ENCODE measurements at regions not wholly inside any gene's neighbourhood (a gene's known extent, or its start where the extent isn't known, plus 50 kb on each side); places are given as distances from the start of the nearest gene placed in this dataset.
"Not testable (repeated sequence)": the region's sequence is repeated elsewhere in the genome, so short reads cannot be mapped to it uniquely, and the experiment has no call there.

DNA sequence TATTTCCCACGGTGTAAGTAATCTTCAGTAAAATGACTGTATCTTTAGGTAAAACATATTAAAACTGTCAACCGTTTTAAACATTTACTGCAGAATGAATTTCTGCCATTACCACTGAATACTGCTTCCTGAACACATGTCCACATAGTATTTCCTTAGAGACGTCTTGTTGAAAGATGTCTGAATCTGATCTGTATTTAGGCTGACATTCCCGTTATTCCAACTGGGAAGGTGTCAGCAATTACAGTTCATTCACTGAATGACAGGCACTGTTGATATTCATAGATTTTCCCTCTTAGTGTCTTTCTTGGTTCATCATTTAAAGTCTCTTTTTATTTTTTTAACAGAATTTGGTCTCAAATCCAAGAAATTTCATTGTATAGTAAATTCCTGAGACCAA is 544.5 kb upstream of the CHD1 start:
- H3K9me3 ChIP-seq (ENCODE audit: control insufficient read depth, low read depth, low read length); H3K4me1 ChIP-seq (ENCODE audit: control insufficient read depth, low read depth, low read length); H3K9ac ChIP-seq (ENCODE audit: low read length); H3K36me3 ChIP-seq (ENCODE audit: control insufficient read depth, low read depth, low read length); H3K27me3 ChIP-seq (ENCODE audit: control insufficient read depth, insufficient read depth, low read length); H3K27ac ChIP-seq (ENCODE audit: low read length); H3K4me3 ChIP-seq (ENCODE audit: low read length): not testable (repeated sequence)

DNA sequence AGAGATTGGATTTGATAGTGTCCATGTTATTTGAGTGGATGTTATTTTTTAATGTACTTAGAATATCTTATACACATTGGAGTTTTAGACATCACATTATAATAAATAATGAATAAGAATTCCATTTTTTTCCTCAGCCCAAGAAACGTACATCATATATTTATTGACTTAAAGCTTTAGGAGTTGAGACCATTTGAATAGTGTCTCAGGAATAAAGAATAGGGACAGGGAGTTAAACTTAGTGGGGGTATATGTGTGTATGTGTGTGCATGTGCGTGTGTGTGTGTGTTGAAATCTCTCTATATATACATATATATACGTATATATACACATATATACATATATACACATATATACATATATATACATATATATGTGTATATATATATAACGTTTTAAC is 542.9 kb upstream of the CHD1 start:
- not testable (repeated sequence) for H3K4me3 ChIP-seq (ENCODE audit: low read length); H3K27ac ChIP-seq (ENCODE audit: low read length); H3K4me1 ChIP-seq (ENCODE audit: control insufficient read depth, low read depth, low read length); H3K27me3 ChIP-seq (ENCODE audit: control insufficient read depth, insufficient read depth, low read length); H3K9ac ChIP-seq (ENCODE audit: low read length); H3K9me3 ChIP-seq (ENCODE audit: control insufficient read depth, low read depth, low read length); H3K36me3 ChIP-seq (ENCODE audit: control insufficient read depth, low read depth, low read length)

DNA sequence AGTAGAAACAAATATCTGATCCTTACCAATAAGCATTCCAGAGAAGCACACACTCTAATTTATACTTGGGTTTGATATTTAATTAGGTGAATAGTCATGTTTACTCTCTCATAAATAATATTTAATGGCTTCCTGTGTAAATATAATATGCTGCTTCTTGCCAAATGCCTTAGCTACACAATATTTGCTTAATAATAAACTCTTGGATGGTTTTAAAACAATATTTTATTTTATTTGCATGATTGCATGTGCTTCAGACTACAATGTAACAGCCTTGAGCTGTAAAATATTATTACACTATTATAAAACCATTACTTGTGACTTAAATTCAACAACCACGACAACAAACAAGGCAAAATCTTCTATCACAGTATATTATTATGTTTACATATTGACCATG is 542.4 kb upstream of the CHD1 start:
- H3K36me3 ChIP-seq (ENCODE audit: control insufficient read depth, low read depth, low read length); H3K4me1 ChIP-seq (ENCODE audit: control insufficient read depth, low read depth, low read length); H3K9ac ChIP-seq (ENCODE audit: low read length); H3K27ac ChIP-seq (ENCODE audit: low read length); H3K27me3 ChIP-seq (ENCODE audit: control insufficient read depth, insufficient read depth, low read length); H3K4me3 ChIP-seq (ENCODE audit: low read length); H3K9me3 ChIP-seq (ENCODE audit: control insufficient read depth, low read depth, low read length): not testable (repeated sequence)

DNA sequence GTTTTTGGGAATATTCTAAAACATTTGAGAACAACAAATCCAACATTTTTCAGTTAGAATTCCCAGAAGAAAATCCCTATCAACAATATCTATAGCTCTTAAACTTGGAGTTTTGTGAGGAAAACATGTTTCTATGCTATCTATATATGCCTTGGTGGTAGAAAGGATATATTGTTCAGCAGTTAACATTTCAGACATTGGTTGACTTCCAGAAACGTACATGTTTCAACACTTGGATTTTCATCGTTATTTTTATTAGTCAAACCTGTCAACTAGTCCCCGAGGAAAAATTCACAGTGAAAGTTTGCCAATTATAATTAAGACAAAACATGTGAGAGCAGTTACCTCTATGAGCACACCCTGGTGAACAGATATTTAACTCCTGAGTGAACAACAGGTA is 541.8 kb upstream of the CHD1 start:
- not testable (repeated sequence) for H3K9me3 ChIP-seq (ENCODE audit: control insufficient read depth, low read depth, low read length); H3K4me3 ChIP-seq (ENCODE audit: low read length); H3K4me1 ChIP-seq (ENCODE audit: control insufficient read depth, low read depth, low read length); H3K9ac ChIP-seq (ENCODE audit: low read length); H3K27ac ChIP-seq (ENCODE audit: low read length); H3K27me3 ChIP-seq (ENCODE audit: control insufficient read depth, insufficient read depth, low read length); H3K36me3 ChIP-seq (ENCODE audit: control insufficient read depth, low read depth, low read length)

DNA sequence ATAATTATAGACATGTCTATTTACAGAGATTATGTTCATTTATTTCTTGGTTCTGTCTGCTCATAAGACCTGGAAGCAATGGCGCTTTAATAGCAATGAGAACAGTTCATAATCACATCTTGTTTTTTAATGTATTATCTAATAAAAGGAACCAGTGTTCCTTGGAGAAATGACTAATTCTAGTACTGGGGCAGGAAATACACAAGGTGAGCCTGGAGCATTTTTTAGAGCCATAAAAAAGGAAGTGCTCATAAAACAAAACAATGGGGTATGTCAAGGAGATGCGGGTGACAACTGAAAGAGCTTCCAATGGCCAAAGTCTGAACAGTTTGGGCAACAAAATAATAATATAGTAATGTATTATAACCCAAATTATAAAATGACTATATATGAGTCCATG is 531.9 kb upstream of the CHD1 start:
- Histone ChIP-seq H3K27me3 (ENCODE audit: control insufficient read depth, insufficient read depth, low read length) (no peaks in the 10 kb centered on the region), H3K27ac (ENCODE audit: low read length) (no peak overlapping the region), H3K4me3 (ENCODE audit: low read length) (no peak overlapping the region), H3K9ac (ENCODE audit: low read length) (no peak overlapping the region), H3K9me3 (ENCODE audit: control insufficient read depth, low read depth, low read length) (no peaks in the 10 kb centered on the region), H3K4me1 (ENCODE audit: control insufficient read depth, low read depth, low read length) (no peaks in the 10 kb centered on the region), H3K36me3 (ENCODE audit: control insufficient read depth, low read depth, low read length) (no peaks in the 10 kb centered on the region)

DNA sequence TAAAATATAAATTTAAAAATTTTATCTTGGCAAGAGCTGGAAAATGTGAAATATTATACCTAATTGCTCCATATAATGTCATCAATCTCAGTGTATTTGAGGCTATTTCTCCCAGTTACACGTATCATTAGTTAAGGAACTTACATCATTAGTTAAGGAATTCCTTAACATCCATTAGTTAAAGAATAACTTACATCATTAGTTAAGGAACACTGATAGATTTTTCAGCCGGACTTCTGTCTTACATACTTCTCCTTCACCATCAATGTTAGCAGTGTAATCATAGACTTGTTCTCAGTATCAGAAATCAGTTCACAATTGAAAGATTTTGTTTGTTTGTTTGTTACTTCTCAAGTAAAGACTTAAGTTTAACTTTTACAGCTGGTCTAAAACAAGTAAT is 524.4 kb upstream of the CHD1 start:
- H3K9ac ChIP-seq (ENCODE audit: low read length), result no peak overlapping the region
- no peaks in the 10 kb centered on the region for H3K4me1 ChIP-seq (ENCODE audit: control insufficient read depth, low read depth, low read length)
- H3K9me3 ChIP-seq (ENCODE audit: control insufficient read depth, low read depth, low read length), result no peaks in the 10 kb centered on the region
- no peaks in the 10 kb centered on the region for H3K36me3 ChIP-seq (ENCODE audit: control insufficient read depth, low read depth, low read length)
- no peak overlapping the region for H3K27ac ChIP-seq (ENCODE audit: low read length)
- no peaks in the 10 kb centered on the region for H3K27me3 ChIP-seq (ENCODE audit: control insufficient read depth, insufficient read depth, low read length)
- no peak overlapping the region for H3K4me3 ChIP-seq (ENCODE audit: low read length)

DNA sequence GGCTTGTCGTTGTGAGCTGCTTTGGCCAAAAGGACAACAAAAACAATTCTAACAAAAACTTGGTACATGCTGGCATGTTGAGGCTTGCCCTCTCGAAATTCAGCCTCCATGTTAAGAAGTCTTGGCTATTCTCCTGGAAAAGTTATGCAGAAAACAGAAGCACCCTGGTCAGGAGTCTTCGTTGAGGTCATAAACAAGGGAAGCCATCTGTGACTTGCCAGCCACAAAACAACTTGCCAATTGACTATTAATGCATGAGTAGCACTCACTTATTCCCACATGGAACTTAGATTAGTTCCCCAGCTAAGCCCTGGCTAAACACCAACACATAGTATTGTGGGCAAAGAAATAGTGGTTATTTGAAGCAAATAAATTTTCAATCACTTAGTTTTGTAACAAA is 521.0 kb upstream of the CHD1 start:
- no peak overlapping the region for H3K4me3 ChIP-seq (ENCODE audit: low read length)
- no peaks in the 10 kb centered on the region for H3K27me3 ChIP-seq (ENCODE audit: control insufficient read depth, insufficient read depth, low read length)

DNA sequence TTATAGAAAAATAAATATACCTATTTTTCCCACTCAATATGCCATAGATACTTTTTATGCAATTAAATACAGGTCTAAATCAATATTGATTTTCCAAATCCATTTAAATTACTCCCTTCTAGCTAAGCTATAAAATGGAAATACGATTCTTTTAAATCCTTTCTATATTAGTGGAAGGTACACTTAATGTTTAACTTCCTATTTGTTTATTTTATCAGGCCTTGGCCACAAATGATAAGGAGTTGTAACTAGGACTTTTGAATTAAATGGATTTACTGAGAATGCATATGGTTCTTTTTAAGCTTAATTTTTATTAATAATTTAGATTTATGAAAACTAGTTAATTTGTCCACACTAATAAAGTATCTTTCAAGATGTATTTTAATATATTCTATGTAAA is 517.0 kb upstream of the CHD1 start:
- Histone ChIP-seq H3K4me3 (ENCODE audit: low read length) (no peak overlapping the region), H3K9me3 (ENCODE audit: control insufficient read depth, low read depth, low read length) (no peaks in the 10 kb centered on the region), H3K36me3 (ENCODE audit: control insufficient read depth, low read depth, low read length) (no peaks in the 10 kb centered on the region), H3K9ac (ENCODE audit: low read length) (no peak overlapping the region), H3K27ac (ENCODE audit: low read length) (no peak overlapping the region), H3K27me3 (ENCODE audit: control insufficient read depth, insufficient read depth, low read length) (no peaks in the 10 kb centered on the region), H3K4me1 (ENCODE audit: control insufficient read depth, low read depth, low read length) (no peaks in the 10 kb centered on the region)

More for the DNA sequence above, 521.0 kb upstream of the CHD1 start:
- Histone ChIP-seq H3K27ac (ENCODE audit: low read length) (no peak overlapping the region), H3K36me3 (ENCODE audit: control insufficient read depth, low read depth, low read length) (no peaks in the 10 kb centered on the region), H3K9me3 (ENCODE audit: control insufficient read depth, low read depth, low read length) (no peaks in the 10 kb centered on the region), H3K9ac (ENCODE audit: low read length) (no peak overlapping the region), H3K4me1 (ENCODE audit: control insufficient read depth, low read depth, low read length) (no peaks in the 10 kb centered on the region)

DNA sequence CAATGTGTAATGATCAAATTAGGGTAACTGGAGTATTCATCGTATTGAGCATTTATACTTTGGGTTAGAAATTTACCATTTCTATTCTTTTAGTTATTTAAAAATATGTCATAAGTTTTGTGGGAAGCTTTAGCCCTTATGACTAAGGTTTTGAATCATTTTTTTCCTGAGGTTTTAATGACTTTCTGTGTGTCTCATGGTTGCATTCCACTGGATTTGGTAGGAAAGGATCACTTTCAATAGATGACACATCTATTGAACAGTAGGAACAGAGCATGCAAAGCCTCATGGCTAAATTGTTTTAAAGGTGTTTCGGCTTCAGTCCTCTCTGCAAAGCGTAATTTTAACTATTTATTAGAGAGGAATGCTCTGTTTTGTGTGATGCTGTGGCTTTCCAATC is 512.4 kb upstream of the CHD1 start:
- H3K4me1 ChIP-seq (ENCODE audit: control insufficient read depth, low read depth, low read length), result no peaks in the 10 kb centered on the region
- H3K9me3 ChIP-seq (ENCODE audit: control insufficient read depth, low read depth, low read length), result no peaks in the 10 kb centered on the region
- H3K36me3 ChIP-seq (ENCODE audit: control insufficient read depth, low read depth, low read length), result no peaks in the 10 kb centered on the region
- no peak overlapping the region for H3K9ac ChIP-seq (ENCODE audit: low read length)
- no peak overlapping the region for H3K4me3 ChIP-seq (ENCODE audit: low read length)
- H3K27ac ChIP-seq (ENCODE audit: low read length), result no peak overlapping the region
- H3K27me3 ChIP-seq (ENCODE audit: control insufficient read depth, insufficient read depth, low read length), result no peaks in the 10 kb centered on the region

DNA sequence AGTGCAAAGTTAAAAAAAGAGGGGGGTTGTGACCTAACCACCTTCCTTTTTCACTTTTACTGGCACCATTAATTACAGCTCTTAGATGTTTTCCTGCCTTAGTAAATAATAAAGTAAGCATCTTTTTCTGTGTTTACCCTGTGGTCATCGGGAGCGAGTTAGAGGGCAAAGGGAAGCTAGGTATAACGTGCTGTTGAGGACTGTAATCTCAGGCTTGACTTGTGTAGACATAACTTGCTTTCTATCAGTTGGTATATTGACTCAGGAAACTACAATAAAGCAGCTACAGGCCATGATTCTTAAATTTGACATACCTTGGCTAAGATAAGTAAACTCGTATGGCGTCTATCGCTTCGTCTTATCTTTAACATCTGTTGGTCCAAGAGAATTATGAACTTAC is 509.8 kb upstream of the CHD1 start:
- H3K4me1 ChIP-seq (ENCODE audit: control insufficient read depth, low read depth, low read length), result no peaks in the 10 kb centered on the region
- H3K9me3 ChIP-seq (ENCODE audit: control insufficient read depth, low read depth, low read length), result no peaks in the 10 kb centered on the region
- H3K27ac ChIP-seq (ENCODE audit: low read length), result no peak overlapping the region
- no peak overlapping the region for H3K4me3 ChIP-seq (ENCODE audit: low read length)
- no peaks in the 10 kb centered on the region for H3K27me3 ChIP-seq (ENCODE audit: control insufficient read depth, insufficient read depth, low read length)
- H3K9ac ChIP-seq (ENCODE audit: low read length), result no peak overlapping the region
- no peaks in the 10 kb centered on the region for H3K36me3 ChIP-seq (ENCODE audit: control insufficient read depth, low read depth, low read length)

DNA sequence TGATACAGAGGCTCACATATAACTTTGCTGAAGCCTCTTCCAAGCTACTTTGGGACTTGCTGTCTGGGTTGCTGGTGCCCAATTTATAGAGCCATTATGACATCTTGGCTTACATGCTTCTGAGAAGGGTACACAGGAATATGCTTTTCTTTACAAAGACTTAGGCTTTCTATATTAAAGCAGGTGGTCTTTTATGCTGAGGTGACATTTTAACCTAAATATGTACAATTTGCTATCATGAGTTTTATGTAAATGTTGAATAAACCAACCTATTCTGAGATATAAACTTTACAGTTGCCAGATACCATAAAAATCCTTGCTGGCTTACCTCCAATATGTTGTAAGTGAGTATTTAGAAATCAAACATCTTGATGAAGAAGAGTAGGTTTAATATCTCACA is 509.2 kb upstream of the CHD1 start:
- no peaks in the 10 kb centered on the region for H3K9me3 ChIP-seq (ENCODE audit: control insufficient read depth, low read depth, low read length)
- H3K27ac ChIP-seq (ENCODE audit: low read length), result no peak overlapping the region
- no peaks in the 10 kb centered on the region for H3K36me3 ChIP-seq (ENCODE audit: control insufficient read depth, low read depth, low read length)
- no peaks in the 10 kb centered on the region for H3K4me1 ChIP-seq (ENCODE audit: control insufficient read depth, low read depth, low read length)
- H3K4me3 ChIP-seq (ENCODE audit: low read length), result no peak overlapping the region
- H3K9ac ChIP-seq (ENCODE audit: low read length), result no peak overlapping the region
- H3K27me3 ChIP-seq (ENCODE audit: control insufficient read depth, insufficient read depth, low read length), result no peaks in the 10 kb centered on the region

DNA sequence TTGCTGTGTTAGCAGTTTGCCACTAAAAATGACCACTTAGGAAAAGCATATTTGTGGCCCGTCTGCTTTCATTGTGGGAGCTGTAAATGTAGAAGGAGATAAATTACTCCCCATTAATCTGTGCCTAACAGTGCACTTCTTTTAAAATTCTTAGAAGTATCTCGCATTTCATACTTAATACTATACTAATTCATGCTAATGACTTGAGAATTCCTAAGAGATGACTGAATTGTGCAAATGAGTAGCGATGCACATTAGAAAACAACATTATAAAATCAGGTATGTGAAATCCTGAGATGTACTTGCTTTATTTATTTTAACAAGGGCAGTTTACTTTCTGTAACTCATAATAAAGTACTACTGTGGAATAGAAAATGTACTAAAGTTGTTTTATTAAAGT is 494.6 kb upstream of the CHD1 start:
- H3K9ac ChIP-seq (ENCODE audit: low read length); H3K4me3 ChIP-seq (ENCODE audit: low read length); H3K27me3 ChIP-seq (ENCODE audit: control insufficient read depth, insufficient read depth, low read length); H3K4me1 ChIP-seq (ENCODE audit: control insufficient read depth, low read depth, low read length); H3K27ac ChIP-seq (ENCODE audit: low read length); H3K9me3 ChIP-seq (ENCODE audit: control insufficient read depth, low read depth, low read length); H3K36me3 ChIP-seq (ENCODE audit: control insufficient read depth, low read depth, low read length): not testable (repeated sequence)

DNA sequence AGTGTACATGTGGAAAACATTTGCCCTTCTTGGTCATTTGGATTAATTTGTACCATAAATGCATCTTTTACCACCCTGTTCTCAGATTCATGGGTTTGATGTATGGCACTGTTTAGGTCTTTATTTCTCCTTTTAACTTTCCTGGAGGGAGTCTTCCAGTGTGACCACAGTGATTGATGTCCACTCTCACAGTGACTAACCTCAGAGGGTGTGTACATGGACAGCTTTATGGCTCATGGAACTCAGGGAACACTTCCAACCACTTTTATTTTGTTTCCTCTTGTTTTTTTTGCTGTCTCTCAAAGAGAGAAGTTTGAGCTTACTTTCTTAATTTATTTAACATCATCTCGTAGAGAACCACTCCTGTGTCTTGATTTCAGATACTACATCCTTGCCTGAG is 489.8 kb upstream of the CHD1 start:
- not testable (repeated sequence) for H3K36me3 ChIP-seq (ENCODE audit: control insufficient read depth, low read depth, low read length); H3K9ac ChIP-seq (ENCODE audit: low read length); H3K27me3 ChIP-seq (ENCODE audit: control insufficient read depth, insufficient read depth, low read length); H3K4me3 ChIP-seq (ENCODE audit: low read length); H3K9me3 ChIP-seq (ENCODE audit: control insufficient read depth, low read depth, low read length); H3K4me1 ChIP-seq (ENCODE audit: control insufficient read depth, low read depth, low read length); H3K27ac ChIP-seq (ENCODE audit: low read length)

All from iPS-18a (cell line).